ENCODE measurements at regions not wholly inside any gene's neighbourhood (a gene's known extent, or its start where the extent isn't known, plus 50 kb on each side); places are given as distances from the start of the nearest gene placed in this dataset.
A peak's percentile ranks its signal among the peaks of the same experiment; 100 is the strongest.

GRCh38 chr17:45702666-45703266 is 81.4 kb upstream of the CRHR1 start:
- H3K4me3 ChIP-seq (ENCODE audit: low read depth, low read length), result no peak overlapping the region
- H3K4me1 ChIP-seq (ENCODE audit: control insufficient read depth, insufficient read depth, low read length), result 0 out of 2 replicates have a peak, but pooled peaks cover 2% of the 10 kb centered on the region
- H3K9me3 ChIP-seq (ENCODE audit: control insufficient read depth, insufficient read depth, low read depth, low read length), result no peaks in the 10 kb centered on the region
- ChIA-PET CTCF (interaction anchor here (0.5 to 0.6 kb wide), 2 partner anchors 39 to 117 kb away, joined by 3 read pairs; no protein-coding TSS in a partner anchor), POLR2A (no interaction called here)
- no peak for TF ChIP-seq KLF8 (tag by site-specific recombination; IDR thresholded peaks at IDR 0.05)
- no peak for TF ChIP-seq PBX3 (CRISPR knock-in tag; IDR thresholded peaks at IDR 0.05)
- no peak for TF ChIP-seq ZNF701 (tag by site-specific recombination; IDR thresholded peaks at IDR 0.05)
- TF ChIP-seq REST (tag by site-specific recombination; IDR thresholded peaks at IDR 0.05), result peak; percentile 96
- no peak overlapping the region for H3K27ac ChIP-seq (ENCODE audit: extremely low read depth, low read depth, low read length)
- no peaks in the 10 kb centered on the region for H3K36me3 ChIP-seq (ENCODE audit: control insufficient read depth in 2 of 2, insufficient read depth in 1 of 2, low read length in 2 of 2)

DNA sequence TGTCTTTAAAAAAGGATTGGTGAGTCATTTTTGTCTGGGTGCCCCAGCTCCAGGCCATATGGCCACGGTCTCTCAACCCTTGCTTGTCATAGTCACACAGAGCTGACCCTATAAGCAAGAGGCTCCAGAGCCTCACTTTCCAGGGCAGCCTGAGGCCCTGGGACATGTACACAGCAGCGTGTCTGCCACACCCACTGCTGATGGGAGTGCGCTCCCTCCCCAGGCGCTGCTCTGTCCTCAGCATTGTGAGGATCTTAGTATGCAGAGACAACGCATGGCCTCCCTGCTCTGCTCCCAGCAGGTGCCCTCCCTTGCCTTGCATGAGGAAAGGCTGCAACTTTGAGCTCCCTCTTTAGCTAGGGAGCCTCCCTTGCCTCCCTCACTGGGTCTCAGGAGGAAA is 80.8 kb upstream of the CRHR1 start:
- no peaks in the 10 kb centered on the region for H3K9me3 ChIP-seq (ENCODE audit: control insufficient read depth, insufficient read depth, low read depth, low read length)
- no peak for TF ChIP-seq MEIS1 (CRISPR knock-in tag; IDR thresholded peaks at IDR 0.05; ENCODE audit: borderline replicate concordance)
- peak; percentile 40 for TF ChIP-seq ZIC2 (tag by site-specific recombination; IDR thresholded peaks at IDR 0.05)
- POLR2A ChIA-PET, result interaction anchor here (0.5 kb wide), 1 partner anchor 9 kb away, joined by 3 read pairs; no protein-coding TSS in a partner anchor

DNA sequence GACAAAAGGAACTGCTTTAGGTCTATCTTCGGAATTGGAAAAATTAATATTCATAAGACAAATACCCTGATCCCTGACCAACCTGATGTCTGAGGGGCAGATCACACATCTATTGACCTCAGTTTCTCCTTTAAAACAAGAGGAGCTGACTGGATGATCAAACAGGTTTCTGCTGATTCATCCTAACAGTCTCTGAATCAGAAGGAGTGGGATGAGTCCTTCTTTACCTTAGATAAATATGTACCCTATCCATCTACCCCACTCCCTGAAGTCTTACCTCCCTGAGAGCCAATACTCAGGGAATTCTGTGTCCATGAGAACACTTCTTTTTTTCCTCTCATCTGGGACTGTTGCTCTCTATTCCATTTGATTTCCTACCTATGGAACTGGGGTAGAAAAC is 80.3 kb upstream of the CRHR1 start:
- ChIA-PET POLR2A (interaction anchor here (0.5 kb wide), 1 partner anchor 9 kb away, joined by 3 read pairs; no protein-coding TSS in a partner anchor), CTCF (interaction anchor here (0.6 to 0.7 kb wide), 2 partner anchors 108 to 128 kb away, joined by 3 read pairs; no protein-coding TSS in a partner anchor)
- Histone ChIP-seq H3K9me3 (ENCODE audit: control insufficient read depth, insufficient read depth, low read depth, low read length) (no peaks in the 10 kb centered on the region), H3K4me1 (ENCODE audit: control insufficient read depth, insufficient read depth, low read length) (0 out of 2 replicates have a peak, but pooled peaks cover 2% of the 10 kb centered on the region), H3K4me3 (ENCODE audit: low read depth, low read length) (no peak overlapping the region), H3K36me3 (ENCODE audit: control insufficient read depth in 2 of 2, insufficient read depth in 1 of 2, low read length in 2 of 2) (no peaks in the 10 kb centered on the region), H3K27ac (ENCODE audit: extremely low read depth, low read depth, low read length) (no peak overlapping the region)
- no peak for TF ChIP-seq AEBP2 (tag by site-specific recombination; IDR thresholded peaks at IDR 0.05; ENCODE audit: borderline replicate concordance)
- TF ChIP-seq GLI4 (tag by site-specific recombination; IDR thresholded peaks at IDR 0.05), result no peak
- TF ChIP-seq ZNF791 (tag by site-specific recombination; IDR thresholded peaks at IDR 0.05), result no peak
- TF ChIP-seq ZNF423 (tag by site-specific recombination; IDR thresholded peaks at IDR 0.05), result no peak
- TF ChIP-seq KLF16 (tag by site-specific recombination; IDR thresholded peaks at IDR 0.05), result no peak
- no peak for TF ChIP-seq ZNF174 (tag by site-specific recombination; IDR thresholded peaks at IDR 0.05)
- no peak for TF ChIP-seq ZNF280D (tag by site-specific recombination; IDR thresholded peaks at IDR 0.05)
- TF ChIP-seq, protein P1, sequence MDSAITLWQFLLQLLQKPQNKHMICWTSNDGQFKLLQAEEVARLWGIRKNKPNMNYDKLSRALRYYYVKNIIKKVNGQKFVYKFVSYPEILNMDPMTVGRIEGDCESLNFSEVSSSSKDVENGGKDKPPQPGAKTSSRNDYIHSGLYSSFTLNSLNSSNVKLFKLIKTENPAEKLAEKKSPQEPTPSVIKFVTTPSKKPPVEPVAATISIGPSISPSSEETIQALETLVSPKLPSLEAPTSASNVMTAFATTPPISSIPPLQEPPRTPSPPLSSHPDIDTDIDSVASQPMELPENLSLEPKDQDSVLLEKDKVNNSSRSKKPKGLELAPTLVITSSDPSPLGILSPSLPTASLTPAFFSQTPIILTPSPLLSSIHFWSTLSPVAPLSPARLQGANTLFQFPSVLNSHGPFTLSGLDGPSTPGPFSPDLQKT (IDR thresholded peaks at IDR 0.05; ENCODE audit: borderline replicate concordance, low read depth, low read length), result no peak
- no peak for TF ChIP-seq ZFP3 (tag by site-specific recombination; IDR thresholded peaks at IDR 0.05; ENCODE audit: low read depth)
- no peak for TF ChIP-seq RBAK (tag by site-specific recombination; IDR thresholded peaks at IDR 0.05)
- TF ChIP-seq ZNF768 (tag by site-specific recombination; IDR thresholded peaks at IDR 0.05), result no peak
- no peak for TF ChIP-seq KLF9 (tag by site-specific recombination; IDR thresholded peaks at IDR 0.05; ENCODE audit: low read depth)
- TF ChIP-seq ZNF2 (tag by site-specific recombination; IDR thresholded peaks at IDR 0.05), result no peak

More for the DNA sequence above, 80.8 kb upstream of the CRHR1 start:
- Histone ChIP-seq H3K36me3 (ENCODE audit: control insufficient read depth in 2 of 2, insufficient read depth in 1 of 2, low read length in 2 of 2) (no peaks in the 10 kb centered on the region), H3K27ac (ENCODE audit: extremely low read depth, low read depth, low read length) (no peak overlapping the region), H3K4me1 (ENCODE audit: control insufficient read depth, insufficient read depth, low read length) (0 out of 2 replicates have a peak, but pooled peaks cover 2% of the 10 kb centered on the region), H3K4me3 (ENCODE audit: low read depth, low read length) (no peak overlapping the region)
- CTCF ChIA-PET, result interaction anchor here (0.6 to 0.7 kb wide), 2 partner anchors 108 to 129 kb away, joined by 3 read pairs; no protein-coding TSS in a partner anchor

Data from HEK293 (cell line).